Omental fat pad (tissue), 3 donors: ENCODE measurements at regions not wholly inside any gene's neighbourhood (a gene's known extent, or its start where the extent isn't known, plus 50 kb on each side); places are given as distances from the start of the nearest gene placed in this dataset.

Source experiments
- ATAC-seq: fragments of 150-250 bp; one replicate; pipeline ENCODE4 v1.9.1; 2016; ENCODE audit warnings: mild to moderate bottlenecking, moderate library complexity; ENCODE audit not compliant: low FRiP score
- DNase-seq: peaks from one replicate; pipeline ENCODE4 v3.0.0-alpha.2; 2019; ENCODE audit warnings: low spot score
- CTCF ChIP-seq, 3 donors: fragments of 450-650 bp; IDR thresholded peaks; one replicate each; pipeline ENCODE4 v1.5.1; 2016 to 2017; ENCODE audit warnings: antibody characterized with exemption in 3 of 3, mild to moderate bottlenecking in 3 of 3, moderate library complexity in 2 of 3

GRCh38 chr6:169832247-169832948 is 81.0 kb downstream of the ERMARD start:
- ATAC-seq = no peak
- no peak for DNase-seq
- TF ChIP-seq CTCF (IDR thresholded peaks at IDR 0.05) = no peak

- TF ChIP-seq CTCF (IDR thresholded peaks at IDR 0.05) = peak in 2 of 3 donors; percentile 15 to 55
- ATAC-seq = peak; percentile 81
- peak; percentile 49 for DNase-seq
Measured at GRCh38 chr6:169831450-169832246, 80.2 kb downstream of the ERMARD start.
